Brain microvascular endothelial cell (primary cell): ENCODE measurements at regions not wholly inside any gene's neighbourhood (a gene's known extent, or its start where the extent isn't known, plus 50 kb on each side); places are given as distances from the start of the nearest gene placed in this dataset.

ENCODE experiments used
- DNase-seq: peaks from one replicate; pipeline ENCODE4 v3.0.0-alpha.2; 2020
- H3K27ac ChIP-seq: fragments of 250-450 bp; sonication (Bioruptor Pico); 2 replicates; pipeline ENCODE4 v1.5.1; 2020; ENCODE audit warnings: mild to moderate bottlenecking, moderate library complexity
- H3K27me3 ChIP-seq: fragments of 250-450 bp; sonication (Bioruptor Pico); replicated peaks from 2 replicates; pipeline ENCODE4 v1.5.1; 2020; ENCODE audit warnings: mild to moderate bottlenecking
- H3K36me3 ChIP-seq: fragments of 250-450 bp; sonication (Bioruptor Pico); replicated peaks from 2 replicates; pipeline ENCODE4 v1.5.1; 2020; ENCODE audit warnings: mild to moderate bottlenecking
- H3K4me3 ChIP-seq: 2 replicates; pipeline ENCODE4 v1.5.1; 2011; ENCODE audit warnings: low read depth, mild to moderate bottlenecking, control low read depth, low read length, moderate library complexity
- CTCF ChIP-seq: IDR thresholded peaks from 2 replicates; pipeline ENCODE4 v1.5.1; 2011; ENCODE audit warnings: low read depth, mild to moderate bottlenecking, moderate library complexity, low read length, control low read depth, inconsistent platforms; ENCODE audit errors: missing control alignments
- in situ Hi-C: cut with HindIII; loops from 2 replicates; pipeline ENCODE4 v1.10.0; 2017; ENCODE audit warnings: low sequenced_read_pairs, low pct_ligation_motif_present

GRCh38 chr5:118279540-118280294, 708.6 kb downstream of the DTWD2 start:
- Histone ChIP-seq H3K4me3 (no peak overlapping the region), H3K36me3 (no peaks in the 10 kb centered on the region), H3K27me3 (no peaks in the 10 kb centered on the region), H3K27ac (no peak overlapping the region)
- no peak for DNase-seq
- in situ Hi-C loops: no loop called here
- TF ChIP-seq CTCF: no peak

GRCh38 chr5:118270526-118270925, 717.8 kb downstream of the DTWD2 start:
- Histone ChIP-seq H3K36me3 (no peaks in the 10 kb centered on the region), H3K4me3 (no peak overlapping the region), H3K27ac (no peak overlapping the region), H3K27me3 (no peaks in the 10 kb centered on the region)
- in situ Hi-C loops: no loop called here
- no peak for TF ChIP-seq CTCF
- DNase-seq: no peak

GRCh38 chr5:118258223-118258622, 730.1 kb downstream of the DTWD2 start:
- H3K27ac ChIP-seq: no peak overlapping the region
- no peak for DNase-seq
- H3K36me3 ChIP-seq: no peaks in the 10 kb centered on the region
- in situ Hi-C loops: no loop called here
- H3K4me3 ChIP-seq: no peak overlapping the region
- TF ChIP-seq CTCF: no peak
- H3K27me3 ChIP-seq: no peaks in the 10 kb centered on the region

- H3K27me3 ChIP-seq: no peaks in the 10 kb centered on the region
These were observed 731.3 kb downstream of the DTWD2 start for GRCh38 chr5:118257066-118257465.

GRCh38 chr5:118253225-118254061, 734.9 kb downstream of the DTWD2 start:
- in situ Hi-C loops: no loop called here
- Histone ChIP-seq H3K4me3 (no peak overlapping the region), H3K36me3 (no peaks in the 10 kb centered on the region), H3K27ac (no peak overlapping the region), H3K27me3 (no peaks in the 10 kb centered on the region)
- DNase-seq: no peak
- TF ChIP-seq CTCF: no peak

More at GRCh38 chr5:118257066-118257465, 731.3 kb downstream of the DTWD2 start:
- Histone ChIP-seq H3K27ac (no peak overlapping the region), H3K4me3 (no peak overlapping the region), H3K36me3 (no peaks in the 10 kb centered on the region)
- in situ Hi-C loops: no loop called here
- no peak for TF ChIP-seq CTCF
- DNase-seq: peak; percentile 12
